GM12878 (cell line): ENCODE measurements at regions not wholly inside any gene's neighbourhood (a gene's known extent, or its start where the extent isn't known, plus 50 kb on each side); places are given as distances from the start of the nearest gene placed in this dataset.

Source experiments
- ATAC-seq: fragments of 200-7000 bp; cut with Tn5 transposase; 3 replicates; pipeline ENCODE4 v1.9.1; 2020; ENCODE audit warnings: mild to moderate bottlenecking, moderate library complexity
- BruUV-seq: library from RNA; stranded (reverse); fragments of 400-500 nt; replicated peaks from 2 replicates; lab custom pipeline; 2021; lab: Mats Ljungman, UMichigan
- CTCF ChIA-PET: fragments of 300-600 bp; sonication (Branson Sonifier 250); formaldehyde crosslinking; extraction: SDS; loops from one replicate; lab custom pipeline; 2021; ENCODE audit warnings: inconsistent platforms; lab: Yijun Ruan, JAX
- POLR2A ChIA-PET: fragments of 350-600 bp; formaldehyde crosslinking; extraction: SDS; loops from one replicate; lab custom pipeline; 2021; ENCODE audit warnings: inconsistent platforms; lab: Charles Lee
- RAD21 ChIA-PET: fragments of 300-600 bp; sonication (Branson Sonifier 250); formaldehyde crosslinking; loops from one replicate; lab custom pipeline; 2023; ENCODE audit warnings: antibody characterized with exemption; ENCODE audit not compliant: unreplicated experiment; lab: Charles Lee
- SMC1A ChIA-PET: fragments of 300-600 bp; sonication (Branson Sonifier 250); formaldehyde crosslinking; loops from one replicate; lab custom pipeline; 2023; ENCODE audit not compliant: unreplicated experiment, uncharacterized antibody; lab: Charles Lee
- DNase-seq: peaks from one replicate; pipeline ENCODE4 v3.0.0-alpha.2; 2011; ENCODE audit warnings: low read depth, low spot score
- FAIRE-seq: peaks from 3 replicates; lab custom pipeline; 2011; peaks lifted over from hg19 to GRCh38; lab: Jason Lieb, UNC
- H2AFZ ChIP-seq: 2 replicates; pipeline ENCODE4 v1.6.0; 2011; ENCODE audit warnings: low read depth, low read length, control low read depth; ENCODE audit not compliant: control insufficient read depth
- H3K27ac ChIP-seq: 2 replicates; pipeline ENCODE4 v1.5.1; 2011; ENCODE audit warnings: control low read depth; ENCODE audit not compliant: control insufficient read depth, insufficient read depth
- H3K27me3 ChIP-seq, 2 experiments: replicated peaks in 1 of 2; 2 replicates each; pipeline versions ENCODE4 v1.6.0 to v1.6.1; 2011; ENCODE audit warnings: low read length in 1 of 2; ENCODE audit not compliant: control insufficient read depth in 2 of 2, insufficient read depth in 2 of 2
- H3K36me3 ChIP-seq, 2 experiments: 2 replicates each; pipeline ENCODE4 v1.5.1; 2011; ENCODE audit warnings: low read length in 1 of 2; ENCODE audit not compliant: control insufficient read depth in 2 of 2, insufficient read depth in 2 of 2
- H3K4me1 ChIP-seq: 2 replicates; pipeline ENCODE4 v1.6.1; 2011; ENCODE audit warnings: mild to moderate bottlenecking, low read length, moderate library complexity, mixed read lengths; ENCODE audit not compliant: control insufficient read depth, insufficient read depth
- H3K4me2 ChIP-seq: 2 replicates; pipeline ENCODE4 v1.6.0; 2011; ENCODE audit warnings: control low read depth; ENCODE audit not compliant: control insufficient read depth, insufficient read depth
- H3K4me3 ChIP-seq: fragments of 200-600 bp; sonication (generic); 2 replicates; pipeline ENCODE4 v1.5.1; 2016
- H3K79me2 ChIP-seq: 2 replicates; pipeline ENCODE4 v1.6.0; 2011; ENCODE audit warnings: low read length; ENCODE audit not compliant: control insufficient read depth, insufficient read depth
- H3K9ac ChIP-seq: 2 replicates; pipeline ENCODE4 v1.8.0; 2011; ENCODE audit warnings: low read length, control low read depth, mixed read lengths; ENCODE audit not compliant: control insufficient read depth, insufficient read depth
- H3K9me3 ChIP-seq: replicated peaks from 3 replicates; pipeline ENCODE4 v1.5.1; 2011; ENCODE audit warnings: mild to moderate bottlenecking, low read length; ENCODE audit not compliant: control insufficient read depth, insufficient read depth
- H4K20me1 ChIP-seq: 2 replicates; pipeline ENCODE4 v1.6.0; 2011; ENCODE audit not compliant: control insufficient read depth, insufficient read depth
- ASH2L ChIP-seq: fragments of 300-600, 200-600 bp; sonication (generic); IDR thresholded peaks from 2 replicates; pipeline ENCODE4 v1.6.1; 2017; ENCODE audit warnings: low read depth, mild to moderate bottlenecking, borderline replicate concordance
- BMI1 ChIP-seq: fragments of 450-650 bp; IDR thresholded peaks from 2 replicates; pipeline ENCODE4 v1.6.1; 2016; ENCODE audit warnings: mild to moderate bottlenecking, moderate library complexity, borderline replicate concordance
- CEBPB ChIP-seq, 2 experiments: fragments of 150-350 bp in 1 of 2; IDR thresholded peaks; 2 replicates each; pipeline ENCODE4 v1.6.1; 2012 to 2014; ENCODE audit warnings: low read depth in 2 of 2, low read length in 2 of 2, borderline replicate concordance in 1 of 2, inconsistent platforms in 1 of 2
- EGR1 ChIP-seq, 2 experiments: IDR thresholded peaks; 1 replicate in 1 of 2; 2 replicates in 1 of 2; pipeline ENCODE4 v1.6.1; 2011 to 2012; ENCODE audit warnings: low read depth in 2 of 2, low read length in 2 of 2, borderline replicate concordance in 1 of 2, mild to moderate bottlenecking in 1 of 2, moderate library complexity in 1 of 2
- FOS ChIP-seq: IDR thresholded peaks from 3 replicates; pipeline ENCODE4 v1.6.1; 2011; ENCODE audit warnings: borderline replicate concordance; ENCODE audit not compliant: insufficient read length; ENCODE audit errors: extremely low read depth
- IRF4 ChIP-seq: IDR thresholded peaks from 2 replicates; pipeline ENCODE4 v1.6.1; 2011; ENCODE audit warnings: low read depth, low read length
- JUNB ChIP-seq: IDR thresholded peaks from 2 replicates; pipeline ENCODE4 v1.6.1; 2016; ENCODE audit warnings: antibody characterized with exemption, mild to moderate bottlenecking
- NFYB ChIP-seq: IDR thresholded peaks from 2 replicates; pipeline ENCODE4 v1.6.1; 2011; ENCODE audit warnings: low read depth, mild to moderate bottlenecking, low read length, improper control_type of control experiment, moderate library complexity; ENCODE audit not compliant: insufficient read depth
- POU2F2 ChIP-seq: IDR thresholded peaks from 3 replicates; pipeline ENCODE4 v1.6.1; 2011; ENCODE audit warnings: low read depth, mild to moderate bottlenecking, low read length, borderline replicate concordance
- SRF ChIP-seq, 2 experiments: IDR thresholded peaks; 2 replicates each; pipeline ENCODE4 v1.6.1; 2011; ENCODE audit warnings: low read depth in 2 of 2, low read length in 2 of 2, mild to moderate bottlenecking in 1 of 2, moderate library complexity in 1 of 2
- TBL1XR1 ChIP-seq: IDR thresholded peaks from 2 replicates; pipeline ENCODE4 v1.6.1; 2012; ENCODE audit warnings: low read depth, low read length, improper control_type of control experiment
- USF2 ChIP-seq: IDR thresholded peaks from 2 replicates; pipeline ENCODE4 v1.6.1; 2011; ENCODE audit warnings: low read depth, low read length, improper control_type of control experiment, borderline replicate concordance
- WGBS: methylation state at CpG from one replicate; pipeline ENCODE4 v1.1.6; 2016; ENCODE audit warnings: low lambda C conversion rate; ENCODE audit not compliant: insufficient replicate concordance, insufficient coverage; ENCODE audit errors: missing lambda C conversion rate; 5-methylcytosine and 5-hydroxymethylcytosine counted together
- in situ Hi-C: fragments of 300-500 bp; cut with MboI; formaldehyde crosslinking; loops from 9 replicates; pipeline ENCODE4 v1.14.3; 2018; ENCODE audit warnings: mixed read lengths
- intact Hi-C: fragments of 100-400 bp; cut with micrococcal nuclease; formaldehyde crosslinking; loops from one replicate; pipeline ENCODE4 v1.14.2; 2022; ENCODE audit not compliant: unreplicated experiment

- no peak for TF ChIP-seq TBL1XR1
- TF ChIP-seq SRF (IDR thresholded peaks at IDR 0.05; ENCODE audit: low read depth in 2 of 2, low read length in 2 of 2), result no peak
- no peak for TF ChIP-seq EGR1 (IDR thresholded peaks at IDR 0.05; ENCODE audit: borderline replicate concordance in 1 of 2, low read depth in 2 of 2, low read length in 2 of 2)
- TF ChIP-seq CEBPB (IDR thresholded peaks at IDR 0.05; ENCODE audit: borderline replicate concordance in 1 of 2, low read depth in 2 of 2, low read length in 2 of 2), result no peak
- no peak for TF ChIP-seq NFYB
Measured at GRCh38 chr2:145015561-145015960, 495.6 kb upstream of the ZEB2 start (continued).

DNA sequence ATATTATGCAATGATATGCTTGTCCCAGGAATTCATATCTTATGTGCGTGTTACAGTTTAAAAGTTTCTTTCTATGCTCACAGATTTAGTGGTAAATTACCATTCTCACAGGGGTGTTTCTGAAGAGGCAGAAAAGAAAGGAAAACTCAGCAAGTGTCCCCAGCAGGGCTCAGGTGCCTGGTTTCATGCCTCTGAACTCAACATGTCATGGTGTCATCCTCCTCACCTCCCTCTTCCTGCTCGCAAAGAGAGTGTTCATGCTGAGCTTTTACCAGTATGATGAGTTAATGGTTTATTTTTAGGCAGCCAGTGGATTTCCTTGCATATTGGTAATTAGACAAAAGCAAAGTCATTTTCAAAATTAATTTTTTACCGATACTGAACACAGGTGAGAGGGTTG, 492.9 kb upstream of the ZEB2 start:
- no TSS peak for BruUV-seq
- SMC1A ChIA-PET, result interaction anchor here (0.6 kb wide), 1 partner anchor 1032 kb away, joined by 3 read pairs; no protein-coding TSS in a partner anchor
- CTCF ChIA-PET, result interaction anchor here (0.6 kb wide), 1 partner anchor 88 kb away, joined by 4 read pairs; no protein-coding TSS in a partner anchor
- H3K79me2 ChIP-seq, result no peaks in the 10 kb centered on the region
- RAD21 ChIA-PET, result no interaction called here
- POLR2A ChIA-PET, result no interaction called here
- 77% methylated on average over 3 of the region's 3 CpGs for WGBS
- no peaks in the 10 kb centered on the region for H3K4me1 ChIP-seq
- FAIRE-seq (no peak), DNase-seq (no peak), ATAC-seq (no peak)
- no peaks in the 10 kb centered on the region for H4K20me1 ChIP-seq
- no peak overlapping the region for H3K27ac ChIP-seq
- no peaks in the 10 kb centered on the region for H3K9me3 ChIP-seq
- H2AFZ ChIP-seq, result no peak overlapping the region
- in situ Hi-C loops (no loop called here), intact Hi-C loops (no loop called here)
- no peaks in the 10 kb centered on the region; a peak in 1 of 4 replicates for H3K27me3 ChIP-seq
- H3K4me2 ChIP-seq, result no peak overlapping the region
- TF ChIP-seq FOS (no peak), BMI1 (no peak), JUNB (no peak), IRF4 (no peak), POU2F2 (no peak), ASH2L (no peak), USF2 (no peak)
- no peak overlapping the region for H3K9ac ChIP-seq
- no peaks in the 10 kb centered on the region for H3K36me3 ChIP-seq
- H3K4me3 ChIP-seq, result no peak overlapping the region
